ENCODE measurements at regions not wholly inside any gene's neighbourhood (a gene's known extent, or its start where the extent isn't known, plus 50 kb on each side); places are given as distances from the start of the nearest gene placed in this dataset.

DNA sequence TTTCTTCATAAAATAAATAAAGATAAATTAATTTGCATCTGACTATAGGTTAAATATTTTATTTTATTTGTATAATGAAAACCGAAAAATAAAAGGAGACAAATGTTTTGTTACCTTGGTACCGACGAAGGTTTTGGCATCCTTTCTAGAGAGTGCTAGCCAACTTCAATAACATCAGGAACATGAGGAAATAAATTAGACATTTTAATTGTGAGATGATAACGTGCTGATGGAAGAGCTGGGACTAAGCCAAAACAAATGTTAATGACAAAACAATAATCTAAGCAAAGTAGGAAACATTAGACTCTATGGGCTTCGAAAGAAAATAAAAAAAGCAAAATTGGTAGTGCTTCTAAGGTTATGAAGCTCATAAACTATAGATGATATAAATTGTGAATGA is 201.0 kb downstream of the IRX2 start:
- Histone ChIP-seq H3K9me3 (peaks cover 0 to 12% (median 9%) of the 10 kb centered on the region in 3 donors), H3K36me3 (no peaks in the 10 kb centered on the region), H3K4me3 (no peak overlapping the region), H3K27me3 (no peaks in the 10 kb centered on the region), H3K27ac (no peak overlapping the region), H3K4me1 (no peaks in the 10 kb centered on the region)
- no peak for DNase-seq
- TF ChIP-seq, protein P1, sequence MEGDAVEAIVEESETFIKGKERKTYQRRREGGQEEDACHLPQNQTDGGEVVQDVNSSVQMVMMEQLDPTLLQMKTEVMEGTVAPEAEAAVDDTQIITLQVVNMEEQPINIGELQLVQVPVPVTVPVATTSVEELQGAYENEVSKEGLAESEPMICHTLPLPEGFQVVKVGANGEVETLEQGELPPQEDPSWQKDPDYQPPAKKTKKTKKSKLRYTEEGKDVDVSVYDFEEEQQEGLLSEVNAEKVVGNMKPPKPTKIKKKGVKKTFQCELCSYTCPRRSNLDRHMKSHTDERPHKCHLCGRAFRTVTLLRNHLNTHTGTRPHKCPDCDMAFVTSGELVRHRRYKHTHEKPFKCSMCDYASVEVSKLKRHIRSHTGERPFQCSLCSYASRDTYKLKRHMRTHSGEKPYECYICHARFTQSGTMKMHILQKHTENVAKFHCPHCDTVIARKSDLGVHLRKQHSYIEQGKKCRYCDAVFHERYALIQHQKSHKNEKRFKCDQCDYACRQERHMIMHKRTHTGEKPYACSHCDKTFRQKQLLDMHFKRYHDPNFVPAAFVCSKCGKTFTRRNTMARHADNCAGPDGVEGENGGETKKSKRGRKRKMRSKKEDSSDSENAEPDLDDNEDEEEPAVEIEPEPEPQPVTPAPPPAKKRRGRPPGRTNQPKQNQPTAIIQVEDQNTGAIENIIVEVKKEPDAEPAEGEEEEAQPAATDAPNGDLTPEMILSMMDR (IDR thresholded peaks at IDR 0.05) = no peak
- intact Hi-C loops (cut with DNase I; ENCODE audit: low total_unique reads) = no loop called here

DNA sequence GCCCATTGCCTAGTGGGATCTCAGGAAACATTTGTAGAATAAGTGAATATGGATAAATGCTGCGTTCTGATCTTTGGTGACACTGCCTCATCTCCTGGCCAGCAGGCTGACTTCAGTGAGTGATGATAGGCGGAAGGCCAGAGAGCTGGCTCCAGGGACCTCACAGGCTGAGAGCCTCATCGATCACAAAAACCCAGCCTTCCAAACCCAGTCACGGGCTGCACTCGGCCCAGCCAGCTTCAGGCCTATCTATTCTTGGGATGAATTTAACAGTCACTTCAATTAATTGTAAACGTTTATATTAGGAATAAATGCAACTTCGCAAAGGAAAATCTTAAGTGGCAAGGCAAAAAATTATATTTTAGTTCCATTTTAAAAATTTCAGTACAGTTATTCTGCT is 201.6 kb downstream of the IRX2 start:
- H3K4me3 ChIP-seq = no peak overlapping the region
- no peaks in the 10 kb centered on the region for H3K36me3 ChIP-seq
- DNase-seq = no peak
- no peaks in the 10 kb centered on the region for H3K27me3 ChIP-seq
- TF ChIP-seq, protein P1 (IDR thresholded peaks at IDR 0.05) = no peak
- no peaks in the 10 kb centered on the region for H3K4me1 ChIP-seq
- no peak overlapping the region for H3K27ac ChIP-seq
- intact Hi-C loops (cut with DNase I; ENCODE audit: low total_unique reads) = no loop called here
- peaks cover 0 to 12% (median 9%) of the 10 kb centered on the region in 3 donors for H3K9me3 ChIP-seq

DNA sequence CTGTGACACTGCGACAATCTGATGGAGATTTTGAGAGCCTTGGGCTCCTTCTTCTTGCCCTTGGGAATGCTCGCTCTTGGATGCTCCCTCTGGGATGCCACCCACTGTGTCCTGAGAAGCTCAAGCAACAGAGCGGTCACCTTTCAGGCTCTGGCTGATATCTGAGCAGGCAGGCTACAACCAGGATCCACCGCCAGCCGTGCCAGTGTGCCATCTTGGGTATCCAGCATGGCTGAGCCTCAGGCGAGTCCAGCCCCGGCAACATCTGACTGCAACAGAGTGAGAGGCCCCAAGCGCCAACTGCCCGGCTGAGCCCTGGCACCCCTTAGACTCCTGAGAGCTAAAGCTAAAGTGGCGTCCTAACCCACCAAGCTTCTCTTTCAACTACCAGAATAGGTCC is 202.1 kb downstream of the IRX2 start:
- H3K4me1 ChIP-seq = no peaks in the 10 kb centered on the region
- H3K9me3 ChIP-seq = peaks cover 0 to 9% (median 9%) of the 10 kb centered on the region in 3 donors
- TF ChIP-seq, protein P1 (IDR thresholded peaks at IDR 0.05) = no peak
- H3K4me3 ChIP-seq = no peak overlapping the region
- H3K27ac ChIP-seq = no peak overlapping the region
- H3K27me3 ChIP-seq = no peaks in the 10 kb centered on the region
- no peaks in the 10 kb centered on the region for H3K36me3 ChIP-seq
- no peak for DNase-seq
- intact Hi-C loops (cut with DNase I; ENCODE audit: low total_unique reads) = no loop called here

DNA sequence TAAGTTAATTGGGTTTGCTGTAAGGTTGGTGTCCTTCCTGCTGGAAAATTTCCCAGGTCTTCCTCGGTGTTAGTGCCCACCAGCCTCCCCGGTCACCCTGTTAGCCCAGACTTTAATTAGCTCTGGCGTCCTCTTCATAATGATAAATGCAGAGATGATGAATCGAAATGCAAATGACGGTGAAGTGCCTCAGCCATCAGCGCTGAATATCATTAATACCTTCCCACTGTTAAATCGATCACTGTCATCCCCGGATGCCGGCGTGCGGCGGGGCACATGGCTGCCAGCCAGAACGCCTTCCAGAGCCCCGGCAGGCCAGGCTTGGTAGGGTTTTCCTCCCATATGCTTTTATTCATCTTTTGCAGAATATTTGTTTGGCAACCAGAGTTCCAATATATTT is 204.5 kb downstream of the IRX2 start:
- no peak for DNase-seq
- H3K27me3 ChIP-seq = no peaks in the 10 kb centered on the region
- TF ChIP-seq, protein P1 (IDR thresholded peaks at IDR 0.05) = no peak
- no peaks in the 10 kb centered on the region for H3K4me1 ChIP-seq
- H3K4me3 ChIP-seq = no peak overlapping the region
- no peaks in the 10 kb centered on the region for H3K36me3 ChIP-seq
- H3K27ac ChIP-seq = no peak overlapping the region
- no peaks in the 10 kb centered on the region for H3K9me3 ChIP-seq
- intact Hi-C loops (cut with DNase I; ENCODE audit: low total_unique reads) = no loop called here

DNA sequence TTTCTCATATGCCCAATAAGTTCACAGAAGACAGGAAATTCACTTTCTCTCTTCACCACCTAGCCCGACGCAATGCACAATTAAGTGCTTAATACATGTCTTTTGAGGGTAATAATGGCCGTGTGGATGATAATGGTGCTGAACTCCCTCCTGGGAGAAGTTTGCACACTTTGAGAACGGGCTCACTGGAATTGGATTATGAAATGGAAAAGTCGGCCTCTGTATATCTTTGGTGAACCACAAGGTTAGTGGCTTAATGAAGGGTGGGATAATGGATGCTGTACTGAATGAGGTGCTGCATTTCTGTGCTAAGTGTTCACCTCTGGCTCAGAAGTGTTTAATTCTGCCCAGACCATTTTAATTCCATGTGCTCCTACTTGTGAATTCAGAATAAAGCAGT is 207.5 kb downstream of the IRX2 start:
- DNase-seq = no peak
- H3K27ac ChIP-seq = no peak overlapping the region
- H3K36me3 ChIP-seq = no peaks in the 10 kb centered on the region
- H3K4me3 ChIP-seq = no peak overlapping the region
- TF ChIP-seq, protein P1 (IDR thresholded peaks at IDR 0.05) = no peak
- H3K4me1 ChIP-seq = no peaks in the 10 kb centered on the region
- intact Hi-C loops (cut with DNase I; ENCODE audit: low total_unique reads) = no loop called here
- H3K27me3 ChIP-seq = no peaks in the 10 kb centered on the region
- H3K9me3 ChIP-seq = no peaks in the 10 kb centered on the region

DNA sequence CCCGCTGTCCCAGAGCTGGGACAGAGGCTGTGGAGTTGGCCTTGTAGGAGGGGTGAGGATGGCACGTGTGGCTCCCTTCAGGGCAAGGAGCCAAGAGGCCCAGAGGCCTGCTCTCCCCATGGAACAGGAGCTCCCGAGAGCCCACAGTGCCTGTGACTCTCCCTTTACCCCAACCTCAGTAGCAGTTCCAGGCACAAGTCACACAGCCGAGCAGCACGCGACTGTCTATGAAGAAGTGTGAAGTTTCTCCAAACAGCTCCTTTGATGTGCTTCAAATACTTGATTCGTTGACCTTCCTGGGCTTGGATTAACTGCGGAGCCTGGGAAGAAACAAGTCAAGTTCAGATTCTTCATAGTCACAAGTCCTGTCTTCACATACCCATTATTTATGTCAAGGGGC is 208.7 kb downstream of the IRX2 start:
- H3K4me1 ChIP-seq = no peaks in the 10 kb centered on the region
- no peaks in the 10 kb centered on the region for H3K27me3 ChIP-seq
- H3K4me3 ChIP-seq = no peak overlapping the region
- intact Hi-C loops (cut with DNase I; ENCODE audit: low total_unique reads) = no loop called here
- H3K36me3 ChIP-seq = no peaks in the 10 kb centered on the region
- no peaks in the 10 kb centered on the region for H3K9me3 ChIP-seq
- DNase-seq = no peak
- H3K27ac ChIP-seq = no peak overlapping the region
- TF ChIP-seq, protein P1 (IDR thresholded peaks at IDR 0.05) = no peak

Measured in tibial artery (tissue), 4 donors.